Transverse colon (tissue), 4 donors: ENCODE measurements at regions not wholly inside any gene's neighbourhood (a gene's known extent, or its start where the extent isn't known, plus 50 kb on each side); places are given as distances from the start of the nearest gene placed in this dataset.

Source experiments
- EP300 ChIP-seq: sonication (generic); formaldehyde crosslinking; IDR thresholded peaks from one replicate; pipeline ENCODE4 v1.6.1; 2017; ENCODE audit warnings: antibody characterized with exemption, low read depth
- POLR2A ChIP-seq: fragments of 450-650 bp; IDR thresholded peaks from one replicate; pipeline ENCODE4 v1.6.1; 2016; ENCODE audit warnings: antibody characterized with exemption, mild to moderate bottlenecking, moderate library complexity
- POLR2AphosphoS5 ChIP-seq, 3 donors: sonication (generic); formaldehyde crosslinking; IDR thresholded peaks; one replicate each; pipeline ENCODE4 v1.6.1; 2016; ENCODE audit warnings: antibody characterized with exemption in 3 of 3
- TF ChIP-seq, protein P1 (sequence below), 5 experiments: fragments of 200-600 bp in 3 of 5; fragments of 450-650 bp in 2 of 5; sonication (generic) in 3 of 5; IDR thresholded peaks; 1 replicate in 2 of 5; 2 replicates in 3 of 5; pipeline ENCODE4 v1.5.1; 2016 to 2017; ENCODE audit warnings: antibody characterized with exemption in 5 of 5, inconsistent platforms in 3 of 5, mild to moderate bottlenecking in 2 of 5, moderate library complexity in 1 of 5

DNA sequence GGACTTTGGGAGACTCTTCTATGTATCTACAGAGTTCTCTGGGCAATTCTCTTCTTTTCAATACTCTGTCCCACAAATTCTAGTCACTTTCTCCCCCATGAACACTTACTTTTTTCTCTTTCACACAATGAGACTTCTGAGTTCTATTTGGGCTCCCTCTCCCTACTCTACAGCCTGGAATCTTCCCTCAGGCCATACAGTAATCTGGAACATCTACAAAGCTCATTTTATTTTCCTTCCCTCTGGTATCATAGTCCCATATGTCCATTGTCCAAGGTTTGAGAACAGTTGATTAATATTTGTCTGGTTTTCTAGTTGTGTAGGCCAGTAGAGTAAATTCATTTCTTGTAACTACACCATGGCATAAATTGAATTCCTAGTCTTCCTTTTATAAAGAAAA lies 544.6 kb upstream of the RAG2 start:
- TF ChIP-seq POLR2AphosphoS5 (IDR thresholded peaks at IDR 0.05) (no peak), POLR2A (no peak), EP300 (no peak)
- TF ChIP-seq, protein P1, sequence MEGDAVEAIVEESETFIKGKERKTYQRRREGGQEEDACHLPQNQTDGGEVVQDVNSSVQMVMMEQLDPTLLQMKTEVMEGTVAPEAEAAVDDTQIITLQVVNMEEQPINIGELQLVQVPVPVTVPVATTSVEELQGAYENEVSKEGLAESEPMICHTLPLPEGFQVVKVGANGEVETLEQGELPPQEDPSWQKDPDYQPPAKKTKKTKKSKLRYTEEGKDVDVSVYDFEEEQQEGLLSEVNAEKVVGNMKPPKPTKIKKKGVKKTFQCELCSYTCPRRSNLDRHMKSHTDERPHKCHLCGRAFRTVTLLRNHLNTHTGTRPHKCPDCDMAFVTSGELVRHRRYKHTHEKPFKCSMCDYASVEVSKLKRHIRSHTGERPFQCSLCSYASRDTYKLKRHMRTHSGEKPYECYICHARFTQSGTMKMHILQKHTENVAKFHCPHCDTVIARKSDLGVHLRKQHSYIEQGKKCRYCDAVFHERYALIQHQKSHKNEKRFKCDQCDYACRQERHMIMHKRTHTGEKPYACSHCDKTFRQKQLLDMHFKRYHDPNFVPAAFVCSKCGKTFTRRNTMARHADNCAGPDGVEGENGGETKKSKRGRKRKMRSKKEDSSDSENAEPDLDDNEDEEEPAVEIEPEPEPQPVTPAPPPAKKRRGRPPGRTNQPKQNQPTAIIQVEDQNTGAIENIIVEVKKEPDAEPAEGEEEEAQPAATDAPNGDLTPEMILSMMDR (IDR thresholded peaks at IDR 0.05): no peak
